GM23248 (cell line): ENCODE measurements at regions not wholly inside any gene's neighbourhood (a gene's known extent, or its start where the extent isn't known, plus 50 kb on each side); places are given as distances from the start of the nearest gene placed in this dataset.

Experiments
- DNase-seq: peaks from one replicate; pipeline ENCODE4 v3.0.0-alpha.2; 2015
- H2AFZ ChIP-seq: fragments of 200-600 bp; sonication (generic); 2 replicates; pipeline ENCODE4 v1.6.1; 2016; ENCODE audit warnings: antibody characterized with exemption
- H3F3A ChIP-seq: fragments of 200-600 bp; sonication (generic); 2 replicates; pipeline ENCODE4 v1.6.1; 2016; ENCODE audit warnings: mild to moderate bottlenecking, antibody characterized with exemption, mixed run types; ENCODE audit not compliant: insufficient read depth
- H3K27ac ChIP-seq: fragments of 200-600 bp; sonication (generic); 2 replicates; pipeline ENCODE4 v1.5.1; 2016; ENCODE audit warnings: mild to moderate bottlenecking
- H3K27me3 ChIP-seq: fragments of 200-600 bp; sonication (generic); replicated peaks from 2 replicates; pipeline ENCODE4 v1.6.1; 2016; ENCODE audit warnings: mild to moderate bottlenecking; ENCODE audit not compliant: insufficient read depth
- H3K36me3 ChIP-seq: fragments of 200-600 bp; sonication (generic); 2 replicates; pipeline ENCODE4 v1.6.1; 2016; ENCODE audit warnings: low read depth, mild to moderate bottlenecking
- H3K4me1 ChIP-seq: fragments of 200-600 bp; sonication (generic); 2 replicates; pipeline ENCODE4 v1.6.1; 2016; ENCODE audit warnings: mild to moderate bottlenecking; ENCODE audit not compliant: insufficient read depth
- H3K4me2 ChIP-seq: fragments of 200-600 bp; sonication (generic); one replicate; pipeline ENCODE4 v1.6.1; 2016; ENCODE audit warnings: mild to moderate bottlenecking; ENCODE audit not compliant: unreplicated experiment
- H3K4me3 ChIP-seq: fragments of 200-600 bp; sonication (generic); 2 replicates; pipeline ENCODE4 v1.5.1; 2016; ENCODE audit warnings: mild to moderate bottlenecking
- H3K79me2 ChIP-seq: fragments of 200-600 bp; sonication (generic); 2 replicates; pipeline ENCODE4 v1.6.1; 2016; ENCODE audit warnings: mild to moderate bottlenecking; ENCODE audit not compliant: insufficient read depth
- H3K9ac ChIP-seq: fragments of 200-600 bp; sonication (generic); 2 replicates; pipeline ENCODE4 v1.6.1; 2016; ENCODE audit warnings: mild to moderate bottlenecking
- H3K9me2 ChIP-seq: fragments of 200-600 bp; sonication (generic); 2 replicates; pipeline ENCODE4 v1.6.1; 2016; ENCODE audit warnings: mixed run types, mild to moderate bottlenecking, moderate library complexity; ENCODE audit not compliant: insufficient read depth
- H3K9me3 ChIP-seq: fragments of 200-600 bp; sonication (generic); one replicate; pipeline ENCODE4 v1.6.1; 2017; ENCODE audit warnings: low read depth
- H4K20me1 ChIP-seq: fragments of 200-600 bp; sonication (generic); 2 replicates; pipeline ENCODE4 v1.6.0; 2016; ENCODE audit not compliant: insufficient read depth
- EZH2 ChIP-seq: fragments of 200-600 bp; sonication (generic); IDR thresholded peaks from 2 replicates; pipeline ENCODE4 v1.6.1; 2018; ENCODE audit warnings: antibody characterized with exemption, mild to moderate bottlenecking; ENCODE audit not compliant: insufficient read depth, poor library complexity, severe bottlenecking
- EZH2phosphoT487 ChIP-seq: fragments of 200-600 bp; sonication (generic); IDR thresholded peaks from 2 replicates; pipeline ENCODE4 v1.6.1; 2018; ENCODE audit warnings: antibody characterized with exemption, moderate library complexity, mild to moderate bottlenecking, low read depth; ENCODE audit not compliant: insufficient read depth
- WGBS, 2 experiments: methylation state at CpG; one replicate each; pipeline ENCODE4 v1.1.6; 2015 to 2017; ENCODE audit warnings: low lambda C conversion rate in 2 of 2, low coverage in 1 of 2; ENCODE audit errors: missing lambda C conversion rate in 2 of 2; 5-methylcytosine and 5-hydroxymethylcytosine counted together
- in situ Hi-C: fragments of 300-500 bp; cut with MboI; formaldehyde crosslinking; loops from 2 replicates; pipeline ENCODE4 v1.15.0; 2020

- no peaks in the 10 kb centered on the region for H3K9me3 ChIP-seq
- no peak for TF ChIP-seq EZH2phosphoT487
- H3K27ac ChIP-seq = no peak overlapping the region
- H3F3A ChIP-seq = no peaks in the 10 kb centered on the region
- no peaks in the 10 kb centered on the region for H3K9me2 ChIP-seq
- in situ Hi-C loops = no loop called here
- no peaks in the 10 kb centered on the region for H3K4me1 ChIP-seq
- 77 to 80% methylated on average over 5 of the region's 5 CpGs for WGBS, 2 experiments
- no peaks in the 10 kb centered on the region for H3K36me3 ChIP-seq
- no peak overlapping the region for H3K4me3 ChIP-seq
- H4K20me1 ChIP-seq = no peaks in the 10 kb centered on the region
- H2AFZ ChIP-seq = no peak overlapping the region
- H3K79me2 ChIP-seq = no peaks in the 10 kb centered on the region
- H3K27me3 ChIP-seq = no peaks in the 10 kb centered on the region
- H3K4me2 ChIP-seq = no peak overlapping the region
- no peak for DNase-seq
- no peak overlapping the region for H3K9ac ChIP-seq
Measured at GRCh38 chr3:147471741-147472140, 62.6 kb downstream of the ZIC1 start.

GRCh38 chr3:147472846-147473245, 63.7 kb downstream of the ZIC1 start:
- Histone ChIP-seq H3K4me2 (no peak overlapping the region), H3K27ac (no peak overlapping the region), H2AFZ (no peak overlapping the region), H3K9ac (no peak overlapping the region), H4K20me1 (no peaks in the 10 kb centered on the region), H3K27me3 (no peaks in the 10 kb centered on the region), H3K79me2 (no peaks in the 10 kb centered on the region), H3K4me3 (no peak overlapping the region), H3K36me3 (no peaks in the 10 kb centered on the region), H3K9me3 (no peaks in the 10 kb centered on the region), H3K9me2 (no peaks in the 10 kb centered on the region), H3K4me1 (no peaks in the 10 kb centered on the region), H3F3A (no peaks in the 10 kb centered on the region)
- WGBS, 2 experiments = 32 to 36% methylated on average over 1 of the region's 1 CpG
- in situ Hi-C loops = no loop called here
- peak; percentile 10 for DNase-seq
- TF ChIP-seq EZH2phosphoT487 = no peak
- TF ChIP-seq EZH2 = no peak

GRCh38 chr3:147483145-147483544, 74.0 kb downstream of the ZIC1 start:
- Histone ChIP-seq H3K27ac (no peak overlapping the region), H2AFZ (no peak overlapping the region)
- in situ Hi-C loops = no loop called here

GRCh38 chr3:147483578-147483977, 74.4 kb downstream of the ZIC1 start:
- TF ChIP-seq EZH2phosphoT487 = no peak
- TF ChIP-seq EZH2 = no peak
- in situ Hi-C loops = no loop called here
- DNase-seq = no peak
- Histone ChIP-seq H4K20me1 (no peaks in the 10 kb centered on the region), H3F3A (no peaks in the 10 kb centered on the region), H2AFZ (no peak overlapping the region), H3K27me3 (no peaks in the 10 kb centered on the region), H3K9me2 (no peaks in the 10 kb centered on the region), H3K36me3 (no peaks in the 10 kb centered on the region), H3K4me2 (no peak overlapping the region), H3K4me1 (no peaks in the 10 kb centered on the region), H3K9ac (no peak overlapping the region), H3K4me3 (no peak overlapping the region), H3K9me3 (no peaks in the 10 kb centered on the region), H3K27ac (no peak overlapping the region), H3K79me2 (no peaks in the 10 kb centered on the region)
- WGBS, 2 experiments = 67 to 71% methylated on average over 1 of the region's 1 CpG

More at GRCh38 chr3:147483145-147483544, 74.0 kb downstream of the ZIC1 start:
- Histone ChIP-seq H3K27me3 (no peaks in the 10 kb centered on the region), H3K9ac (no peak overlapping the region), H3K4me1 (no peaks in the 10 kb centered on the region), H3K9me2 (no peaks in the 10 kb centered on the region), H3K4me2 (no peak overlapping the region), H4K20me1 (no peaks in the 10 kb centered on the region), H3F3A (no peaks in the 10 kb centered on the region), H3K9me3 (no peaks in the 10 kb centered on the region), H3K4me3 (no peak overlapping the region), H3K79me2 (no peaks in the 10 kb centered on the region), H3K36me3 (no peaks in the 10 kb centered on the region)
- TF ChIP-seq EZH2 (no peak), EZH2phosphoT487 (no peak)
- 84 to 92% methylated on average over 1 of the region's 1 CpG for WGBS, 2 experiments
- DNase-seq = no peak

- Histone ChIP-seq H3K27me3 (no peaks in the 10 kb centered on the region), H3K4me2 (no peak overlapping the region), H3K4me1 (no peaks in the 10 kb centered on the region), H3K9me2 (no peaks in the 10 kb centered on the region), H3K9me3 (no peaks in the 10 kb centered on the region), H3K36me3 (no peaks in the 10 kb centered on the region), H3F3A (no peaks in the 10 kb centered on the region), H3K9ac (no peak overlapping the region), H2AFZ (no peak overlapping the region), H3K79me2 (no peaks in the 10 kb centered on the region), H4K20me1 (no peaks in the 10 kb centered on the region), H3K27ac (no peak overlapping the region), H3K4me3 (no peak overlapping the region)
- in situ Hi-C loops = no loop called here
- TF ChIP-seq EZH2phosphoT487 (no peak), EZH2 (no peak)
- no peak for DNase-seq
- WGBS, 2 experiments = 98% methylated on average over 5 of the region's 5 CpGs
Measured at GRCh38 chr3:147493065-147493464, 83.9 kb downstream of the ZIC1 start.
